ENCODE measurements at regions not wholly inside any gene's neighbourhood (a gene's known extent, or its start where the extent isn't known, plus 50 kb on each side); places are given as distances from the start of the nearest gene placed in this dataset.

- Histone ChIP-seq H2AK5ac (ENCODE audit: low read depth, low read length) (no peak overlapping the region), H2BK12ac (ENCODE audit: low read depth, low read length) (no peak overlapping the region), H3K4me1 (replicated peaks in 1 of 4; ENCODE audit: control insufficient read depth in 3 of 4, insufficient read depth in 4 of 4, low read length in 3 of 4) (no peaks in the 10 kb centered on the region), H3K4ac (replicated peaks; ENCODE audit: insufficient read length, low read depth, low read length) (no peak overlapping the region), H3K23ac (ENCODE audit: insufficient read length) (no peak overlapping the region), H4K20me1 (replicated peaks in 1 of 2; ENCODE audit: control insufficient read depth in 1 of 2, insufficient read depth in 2 of 2, low read length in 2 of 2) (no peaks in the 10 kb centered on the region), H4K5ac (ENCODE audit: insufficient read length, low read depth, low read length) (no peak overlapping the region), H3K79me1 (ENCODE audit: low read depth, low read length) (no peaks in the 10 kb centered on the region), H2BK15ac (ENCODE audit: low read length) (no peak overlapping the region), H3K4me3 (ENCODE audit: extremely low read depth in 1 of 4, insufficient read depth in 2 of 4, low read depth in 3 of 4, low read length in 4 of 4) (no peak overlapping the region), H3K4me2 (ENCODE audit: insufficient read depth in 1 of 2, low read depth in 2 of 2, low read length in 2 of 2) (no peak overlapping the region), H4K91ac (replicated peaks; ENCODE audit: insufficient read length, low read length) (no peak overlapping the region), H2AFZ (ENCODE audit: low read length) (no peak overlapping the region), H3K79me2 (ENCODE audit: control insufficient read depth in 1 of 2, insufficient read depth in 2 of 2, low read length in 2 of 2) (no peaks in the 10 kb centered on the region), H3K9ac (replicated peaks in 1 of 4; ENCODE audit: extremely low read depth in 1 of 4, low read depth in 3 of 4, low read length in 3 of 4) (no peak overlapping the region), H3K23me2 (ENCODE audit: low read depth, low read length) (no peaks in the 10 kb centered on the region), H2BK5ac (ENCODE audit: low read depth, low read length) (no peak overlapping the region), H3K18ac (ENCODE audit: extremely low read depth, low read length) (no peak overlapping the region), H3K36me3 (ENCODE audit: control insufficient read depth in 2 of 4, insufficient read depth in 4 of 4, low read length in 3 of 4) (no peaks in the 10 kb centered on the region), H4K8ac (ENCODE audit: extremely low read depth, insufficient read depth, low read length) (no peak overlapping the region), H3K9me3 (ENCODE audit: insufficient read depth in 2 of 2, low read depth in 1 of 2, low read length in 1 of 2) (peaks cover 3 to 4% of the 10 kb centered on the region in 2 experiments; a peak in 3 of 4 replicates), H2BK20ac (ENCODE audit: low read length) (no peak overlapping the region), H3K56ac (replicated peaks; ENCODE audit: insufficient read length, low read depth, low read length) (no peak overlapping the region), H3K27ac (ENCODE audit: low read depth, low read length) (no peak overlapping the region), H2BK120ac (replicated peaks; ENCODE audit: low read depth, low read length) (no peak overlapping the region), H3K27me3 (replicated peaks in 1 of 4; ENCODE audit: control insufficient read depth in 3 of 4, extremely low read depth in 1 of 4, insufficient read depth in 3 of 4, low read length in 3 of 4) (no peaks in the 10 kb centered on the region), H3K14ac (ENCODE audit: insufficient read length) (no peak overlapping the region)
- POLR2A ChIA-PET (ENCODE audit: partially characterized antibody): no interaction called here
- CTCF ChIA-PET (ENCODE audit: partially characterized antibody): no interaction called here
- 88% methylated on average over 4 of the region's 5 CpGs; no CpG with 5 or more reads in 1 of the 2 experiments for WGBS, 2 experiments (ENCODE audit: extremely low coverage in 1 of 2, insufficient coverage in 1 of 2, insufficient read length in 1 of 2, insufficient replicate concordance in 2 of 2, low coverage in 1 of 2, low lambda C conversion rate in 2 of 2, missing lambda C conversion rate in 1 of 2)
- FAIRE-seq: no peak
- no peak for DNase-seq (ENCODE audit: low read depth in 1 of 2, low spot score in 2 of 2)
- TF ChIP-seq HDAC2 (IDR thresholded peaks at IDR 0.05; ENCODE audit: borderline replicate concordance in 1 of 2, low read depth in 2 of 2, low read length in 2 of 2): no peak
- no peak for TF ChIP-seq CBX5 (IDR thresholded peaks at IDR 0.05; ENCODE audit: low read depth, low read length)
- TF ChIP-seq PHF8 (conservative IDR thresholded peaks at IDR 0.05; ENCODE audit: low read depth, low read length): no peak
- no peak for TF ChIP-seq CTBP2 (IDR thresholded peaks at IDR 0.05; ENCODE audit: borderline replicate concordance, insufficient read depth, insufficient read length, low read length)
- no peak for TF ChIP-seq POU5F1 (IDR thresholded peaks at IDR 0.05; ENCODE audit: low read depth, low read length)
- TF ChIP-seq CHD1 (IDR thresholded peaks at IDR 0.05; ENCODE audit: low read depth, low read length): no peak
- no peak for TF ChIP-seq BACH1 (IDR thresholded peaks at IDR 0.05; ENCODE audit: low read length)
- no peak for TF ChIP-seq SP2 (IDR thresholded peaks at IDR 0.05; ENCODE audit: low read length)
- no peak for TF ChIP-seq BCL11A (IDR thresholded peaks at IDR 0.05; ENCODE audit: low read depth in 2 of 2, low read length in 2 of 2)
- no peak for TF ChIP-seq HDAC6 (IDR thresholded peaks at IDR 0.05; ENCODE audit: low read depth, low read length)
- TF ChIP-seq CBX8 (IDR thresholded peaks at IDR 0.05; ENCODE audit: borderline replicate concordance, low read depth, low read length): no peak
- no peak for TF ChIP-seq POLR2AphosphoS5 (IDR thresholded peaks at IDR 0.05; ENCODE audit: low read depth, low read length)
- TF ChIP-seq EP300 (IDR thresholded peaks at IDR 0.05; ENCODE audit: borderline replicate concordance in 1 of 2, low read depth in 2 of 2, low read length in 2 of 2): no peak
- TF ChIP-seq RFX5 (IDR thresholded peaks at IDR 0.05; ENCODE audit: borderline replicate concordance, low read depth, low read length): no peak
- no peak for TF ChIP-seq SIRT6 (IDR thresholded peaks at IDR 0.05; ENCODE audit: low read length)
Measured at GRCh38 chr18:10604182-10604581, 78.4 kb downstream of the NAPG start.
